K562 (cell line): ENCODE measurements at regions not wholly inside any gene's neighbourhood (a gene's known extent, or its start where the extent isn't known, plus 50 kb on each side); places are given as distances from the start of the nearest gene placed in this dataset.

Source experiments
- ATAC-seq: fragments of 200-7000 bp; cut with Tn5 transposase; 3 replicates; pipeline ENCODE4 v1.9.1; 2020; ENCODE audit warnings: moderate library complexity
- BruUV-seq: library from RNA; stranded (reverse); fragments of 400-500 nt; replicated peaks from 2 replicates; lab custom pipeline; 2021; lab: Mats Ljungman, UMichigan
- CTCF ChIA-PET: fragments of 300-600 bp; formaldehyde crosslinking; extraction: SDS; loops from one replicate; lab custom pipeline; 2021; ENCODE audit warnings: low intra/inter-chr PET ratio; lab: Yijun Ruan, JAX
- POLR2A ChIA-PET: fragments of 300-600, 350-650 bp; sonication (Branson Sonifier 250); formaldehyde crosslinking; extraction: SDS; loops from one replicate; lab custom pipeline; 2021; ENCODE audit warnings: antibody characterized with exemption, inconsistent platforms; lab: Yijun Ruan, JAX
- DNase-seq, 4 experiments: peaks; one replicate each; pipeline versions ENCODE4 v3.0.0 to v3.0.0-alpha.2; 2011 to 2018; ENCODE audit warnings: low spot score in 3 of 4, mixed read lengths in 3 of 4; ENCODE audit errors: extremely low read depth in 1 of 4
- FAIRE-seq: peaks from 2 replicates; lab custom pipeline; 2011; peaks lifted over from hg19 to GRCh38; lab: Jason Lieb, UNC
- H2AFZ ChIP-seq: 2 replicates; pipeline ENCODE4 v1.6.0; 2011; ENCODE audit warnings: low read depth, low read length, control low read depth, inconsistent platforms
- H3K27ac ChIP-seq: fragments of 200-600 bp; 3 replicates; pipeline ENCODE4 v1.8.0; 2011; ENCODE audit warnings: low read depth, mild to moderate bottlenecking, control low read depth, inconsistent platforms, low read length, moderate library complexity, mixed read lengths; ENCODE audit errors: extremely low read depth
- H3K27me3 ChIP-seq, 2 experiments: fragments of 300-600 bp in 1 of 2; 2 replicates in 1 of 2; 3 replicates in 1 of 2; pipeline versions ENCODE4 v1.6.0 to v1.8.0; 2011; ENCODE audit warnings: inconsistent platforms in 2 of 2, low read length in 2 of 2, mild to moderate bottlenecking in 1 of 2, mixed read lengths in 1 of 2, moderate library complexity in 1 of 2; ENCODE audit not compliant: control insufficient read depth in 2 of 2, insufficient read depth in 2 of 2
- H3K36me3 ChIP-seq: fragments of 300-600 bp; 3 replicates; pipeline ENCODE4 v1.8.0; 2011; ENCODE audit warnings: mild to moderate bottlenecking, low read length, inconsistent platforms; ENCODE audit not compliant: control insufficient read depth, insufficient read depth
- H3K4me1 ChIP-seq, 2 experiments: fragments of 200-600 bp in 1 of 2; replicated peaks in 1 of 2; 2 replicates in 1 of 2; 3 replicates in 1 of 2; pipeline versions ENCODE4 v1.5.1 to v1.8.0; 2011; ENCODE audit warnings: inconsistent platforms in 2 of 2, low read length in 2 of 2, mild to moderate bottlenecking in 1 of 2, mixed read lengths in 1 of 2, moderate library complexity in 1 of 2; ENCODE audit not compliant: control insufficient read depth in 2 of 2, insufficient read depth in 2 of 2
- H3K4me2 ChIP-seq: 2 replicates; pipeline ENCODE4 v1.6.1; 2011; ENCODE audit warnings: low read length, control low read depth, inconsistent platforms, mixed read lengths; ENCODE audit not compliant: insufficient read depth
- H3K4me3 ChIP-seq: fragments of 200-600 bp; sonication (generic), shearing (Covaris generic); 2 replicates; pipeline ENCODE4 v1.5.1; 2016; ENCODE audit warnings: control low read depth, inconsistent platforms
- H3K79me2 ChIP-seq: fragments of 200-600 bp; 3 replicates; pipeline ENCODE4 v1.8.0; 2011; ENCODE audit warnings: low read length, inconsistent platforms; ENCODE audit not compliant: control insufficient read depth, insufficient read depth
- H3K9ac ChIP-seq, 2 experiments: 2 replicates each; pipeline versions ENCODE4 v1.6.0 to v1.6.1; 2011; ENCODE audit warnings: low read depth in 2 of 2, low read length in 2 of 2, control low read depth in 1 of 2, inconsistent platforms in 1 of 2, mild to moderate bottlenecking in 1 of 2, mixed read lengths in 1 of 2; ENCODE audit not compliant: insufficient read depth in 1 of 2
- H3K9me1 ChIP-seq: one replicate; pipeline ENCODE4 v1.6.0; 2011; ENCODE audit warnings: inconsistent platforms, mild to moderate bottlenecking, low read length, moderate library complexity; ENCODE audit not compliant: control insufficient read depth, insufficient read depth
- H3K9me3 ChIP-seq: replicated peaks from 2 replicates; pipeline ENCODE4 v1.5.1; 2011; ENCODE audit warnings: low read depth, low read length, inconsistent platforms; ENCODE audit not compliant: control insufficient read depth, insufficient read depth
- H4K20me1 ChIP-seq: replicated peaks from 2 replicates; pipeline ENCODE4 v1.6.1; 2011; ENCODE audit warnings: low read length, inconsistent platforms, mixed read lengths; ENCODE audit not compliant: control insufficient read depth, insufficient read depth
- ATF7 ChIP-seq: fragments of 450-650 bp; IDR thresholded peaks from 2 replicates; pipeline ENCODE4 v1.7.1; 2014; ENCODE audit warnings: mild to moderate bottlenecking, moderate library complexity
- CEBPB ChIP-seq: fragments of 450-650 bp; IDR thresholded peaks from 2 replicates; pipeline ENCODE4 v1.6.1; 2016; ENCODE audit warnings: missing genetic modification characterization, missing compliant biosample characterization
- CEBPG ChIP-seq, 3 experiments: fragments of 200-800 bp in 1 of 3; sonication (Bioruptor generic) in 1 of 3; sonication (generic) in 1 of 3; formaldehyde crosslinking in 1 of 3; IDR thresholded peaks in 2 of 3; conservative IDR thresholded peaks in 1 of 3; 2 replicates each; pipeline versions ENCODE4 v1.6.1 to v1.8.0; 2016 to 2022; ENCODE audit warnings: missing compliant biosample characterization in 2 of 3, missing genetic modification characterization in 2 of 3, mild to moderate bottlenecking in 1 of 3, missing genetic modification reagents in 1 of 3
- GABPA ChIP-seq: fragments of 200-800 bp; sonication (Bioruptor generic); conservative IDR thresholded peaks from 2 replicates; pipeline ENCODE4 v1.6.1; 2016; ENCODE audit warnings: low read depth, missing genetic modification characterization, missing compliant biosample characterization
- GABPB2 ChIP-seq: fragments of 250-450 bp; sonication (Bioruptor Pico); conservative IDR thresholded peaks from 2 replicates; pipeline ENCODE4 v1.5.1; 2021; ENCODE audit warnings: mild to moderate bottlenecking
- MTA1 ChIP-seq: fragments of 450-650 bp; IDR thresholded peaks from 2 replicates; pipeline ENCODE4 v1.6.1; 2017; ENCODE audit warnings: borderline replicate concordance
- NFIC ChIP-seq: fragments of 450-650 bp; IDR thresholded peaks from 2 replicates; pipeline ENCODE4 v1.6.1; 2017; ENCODE audit warnings: mild to moderate bottlenecking, inconsistent platforms
- RBM25 ChIP-seq: fragments of 200-400 bp; formaldehyde crosslinking; IDR thresholded peaks from 2 replicates; pipeline ENCODE4 v1.6.1; 2018; ENCODE audit warnings: low read length, low read depth, moderate library complexity; ENCODE audit not compliant: severe bottlenecking
- ZNF347 ChIP-seq: fragments of 450-650 bp; formaldehyde crosslinking; IDR thresholded peaks from 2 replicates; pipeline ENCODE4 v1.4.0; 2020; ENCODE audit warnings: low read depth, mild to moderate bottlenecking, moderate library complexity
- ZNF830 ChIP-seq: fragments of 250-450 bp; sonication (Bioruptor Pico); IDR thresholded peaks from 2 replicates; pipeline ENCODE4 v1.5.0; 2021; ENCODE audit warnings: mild to moderate bottlenecking
- WGBS: fragments of 100-300 bp; shearing (Covaris generic); methylation state at CpG from one replicate; pipeline ENCODE4 v1.1.6; 2016; ENCODE audit warnings: low coverage, mixed read lengths; ENCODE audit not compliant: insufficient coverage; ENCODE audit errors: missing lambda C conversion rate; 5-methylcytosine and 5-hydroxymethylcytosine counted together
- in situ Hi-C: fragments of 300-500 bp; cut with MboI; formaldehyde crosslinking; loops from 4 replicates; pipeline ENCODE4 v1.15.0; 2018; ENCODE audit warnings: inconsistent platforms, mixed read lengths
- intact Hi-C: fragments of 100-400 bp; cut with micrococcal nuclease; formaldehyde crosslinking; loops from 2 replicates; pipeline ENCODE4 v1.14.2; 2022
- TF ChIP-seq, protein P1 (sequence below): fragments of 450-650 bp; IDR thresholded peaks from 2 replicates; pipeline ENCODE4 v1.6.1; 2016; ENCODE audit warnings: antibody characterized with exemption
- TF ChIP-seq, protein P2 (sequence below): sonication (generic); formaldehyde crosslinking; IDR thresholded peaks from 2 replicates; pipeline ENCODE4 v1.8.0; 2022; ENCODE audit warnings: mild to moderate bottlenecking, low read depth, missing genetic modification reagents
- TF ChIP-seq, protein P3 (sequence below), 2 experiments: fragments of 450-650 bp in 1 of 2; sonication (generic) in 1 of 2; formaldehyde crosslinking in 1 of 2; IDR thresholded peaks in 1 of 2; conservative IDR thresholded peaks in 1 of 2; 2 replicates each; pipeline versions ENCODE4 v1.6.1 to v1.8.1; 2016 to 2023; ENCODE audit warnings: mild to moderate bottlenecking in 2 of 2, moderate library complexity in 2 of 2, inconsistent platforms in 1 of 2, missing genetic modification reagents in 1 of 2
- TF ChIP-seq, protein P4 (sequence below): IDR thresholded peaks from 2 replicates; pipeline ENCODE4 v1.6.1; 2011; ENCODE audit not compliant: insufficient read length; ENCODE audit errors: extremely low read depth

DNA sequence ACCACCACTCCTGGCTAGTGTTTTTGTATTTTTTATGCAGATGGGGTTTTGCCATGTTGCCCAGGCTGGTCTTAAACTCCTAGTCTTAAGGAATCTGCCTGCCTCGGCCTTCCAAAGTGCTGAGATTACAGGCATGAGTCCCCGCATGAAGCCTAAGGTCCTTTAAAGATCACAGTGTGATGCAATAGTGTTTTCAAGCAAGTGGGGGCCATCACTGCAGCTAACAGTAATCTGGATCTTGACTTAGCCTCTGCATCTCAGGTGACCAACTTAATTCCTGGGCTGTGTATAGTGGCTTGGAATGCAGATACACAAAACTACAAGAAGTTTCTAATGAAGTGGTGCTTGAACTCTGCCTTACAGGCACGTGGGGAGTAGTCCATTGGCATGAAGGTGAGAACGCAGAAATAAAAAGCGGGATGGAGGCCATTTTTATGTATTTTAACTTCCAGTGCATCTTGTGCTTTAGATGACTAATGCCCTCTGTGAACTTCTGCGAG, 334.4 kb upstream of the SPRED2 start:
- WGBS, result 19% methylated on average over 6 of the region's 6 CpGs
- BruUV-seq, result no TSS peak
- H3K9ac ChIP-seq, result no peak overlapping the region
- no peaks in the 10 kb centered on the region for H3K9me1 ChIP-seq
- H3K4me1 ChIP-seq, result no peaks in the 10 kb centered on the region
- H3K4me3 ChIP-seq, result no peak overlapping the region
- H3K9me3 ChIP-seq, result no peaks in the 10 kb centered on the region
- H2AFZ ChIP-seq, result no peak overlapping the region
- POLR2A ChIA-PET, result no interaction called here
- in situ Hi-C loops (no loop called here), intact Hi-C loops (no loop called here)
- no peaks in the 10 kb centered on the region for H3K36me3 ChIP-seq
- peaks cover 3 to 5% of the 10 kb centered on the region in 2 experiments; a peak in 2 of 5 replicates for H3K27me3 ChIP-seq
- H4K20me1 ChIP-seq, result no peaks in the 10 kb centered on the region
- no peak overlapping the region for H3K27ac ChIP-seq
- CTCF ChIA-PET, result no interaction called here
- no peak for DNase-seq
- ATAC-seq, result peak; percentile 55
- no peaks in the 10 kb centered on the region for H3K79me2 ChIP-seq
- no peak overlapping the region for H3K4me2 ChIP-seq
- FAIRE-seq, result no peak
- TF ChIP-seq NFIC (no peak), RBM25 (no peak), ATF7 (no peak), MTA1 (no peak), ZNF830 (CRISPR knock-in tag) (no peak), GABPB2 (CRISPR knock-in tag) (no peak), CEBPG (CRISPR knock-in tag; IDR thresholded peaks at IDR 0.05) (no peak), CEBPG (tag; conservative IDR thresholded peaks at IDR 0.05 in 1 of 2, IDR thresholded peaks at IDR 0.05 in 1 of 2) (peak; percentile 64 to 66; a peak in 3 of 4 replicates), GABPA (tag) (no peak), CEBPB (tag) (peak; percentile 78), ZNF347 (CRISPR knock-in tag) (no peak)
- TF ChIP-seq, protein P1, sequence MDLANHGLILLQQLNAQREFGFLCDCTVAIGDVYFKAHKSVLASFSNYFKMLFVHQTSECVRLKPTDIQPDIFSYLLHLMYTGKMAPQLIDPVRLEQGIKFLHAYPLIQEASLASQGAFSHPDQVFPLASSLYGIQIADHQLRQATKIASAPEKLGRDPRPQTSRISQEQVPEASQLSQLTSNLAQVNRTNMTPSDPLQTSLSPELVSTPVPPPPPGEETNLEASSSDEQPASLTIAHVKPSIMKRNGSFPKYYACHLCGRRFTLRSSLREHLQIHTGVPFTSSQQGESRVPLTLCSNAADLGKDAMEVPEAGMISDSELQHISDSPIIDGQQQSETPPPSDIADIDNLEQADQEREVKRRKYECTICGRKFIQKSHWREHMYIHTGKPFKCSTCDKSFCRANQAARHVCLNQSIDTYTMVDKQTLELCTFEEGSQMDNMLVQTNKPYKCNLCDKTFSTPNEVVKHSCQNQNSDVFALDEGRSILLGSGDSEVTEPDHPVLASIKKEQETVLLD, result no peak
- TF ChIP-seq, protein P2, sequence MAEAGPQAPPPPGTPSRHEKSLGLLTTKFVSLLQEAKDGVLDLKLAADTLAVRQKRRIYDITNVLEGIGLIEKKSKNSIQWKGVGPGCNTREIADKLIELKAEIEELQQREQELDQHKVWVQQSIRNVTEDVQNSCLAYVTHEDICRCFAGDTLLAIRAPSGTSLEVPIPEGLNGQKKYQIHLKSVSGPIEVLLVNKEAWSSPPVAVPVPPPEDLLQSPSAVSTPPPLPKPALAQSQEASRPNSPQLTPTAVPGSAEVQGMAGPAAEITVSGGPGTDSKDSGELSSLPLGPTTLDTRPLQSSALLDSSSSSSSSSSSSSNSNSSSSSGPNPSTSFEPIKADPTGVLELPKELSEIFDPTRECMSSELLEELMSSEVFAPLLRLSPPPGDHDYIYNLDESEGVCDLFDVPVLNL (CRISPR knock-in tag), result no peak
- TF ChIP-seq, protein P3, sequence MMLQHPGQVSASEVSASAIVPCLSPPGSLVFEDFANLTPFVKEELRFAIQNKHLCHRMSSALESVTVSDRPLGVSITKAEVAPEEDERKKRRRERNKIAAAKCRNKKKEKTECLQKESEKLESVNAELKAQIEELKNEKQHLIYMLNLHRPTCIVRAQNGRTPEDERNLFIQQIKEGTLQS (IDR thresholded peaks at IDR 0.05), result peak; percentile 65
- TF ChIP-seq, protein P3 (CRISPR knock-in tag; conservative IDR thresholded peaks at IDR 0.05), result no peak
- TF ChIP-seq, protein P4, sequence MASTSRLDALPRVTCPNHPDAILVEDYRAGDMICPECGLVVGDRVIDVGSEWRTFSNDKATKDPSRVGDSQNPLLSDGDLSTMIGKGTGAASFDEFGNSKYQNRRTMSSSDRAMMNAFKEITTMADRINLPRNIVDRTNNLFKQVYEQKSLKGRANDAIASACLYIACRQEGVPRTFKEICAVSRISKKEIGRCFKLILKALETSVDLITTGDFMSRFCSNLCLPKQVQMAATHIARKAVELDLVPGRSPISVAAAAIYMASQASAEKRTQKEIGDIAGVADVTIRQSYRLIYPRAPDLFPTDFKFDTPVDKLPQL, result no peak
- TF ChIP-seq, all 486 proteins: peak for 3
